MM.1S (cell line): ENCODE measurements at regions not wholly inside any gene's neighbourhood (a gene's known extent, or its start where the extent isn't known, plus 50 kb on each side); places are given as distances from the start of the nearest gene placed in this dataset.

Experiments
- DNase-seq: peaks from one replicate; pipeline ENCODE4 v3.0.0-alpha.2; 2015
- H2AFZ ChIP-seq: fragments of 300-600 bp; sonication (generic); 2 replicates; pipeline ENCODE4 v1.6.0; 2016; ENCODE audit warnings: antibody characterized with exemption, low read length
- H3F3A ChIP-seq: fragments of 300-600 bp; sonication (generic); 2 replicates; pipeline ENCODE4 v1.6.1; 2016; ENCODE audit warnings: mild to moderate bottlenecking, antibody characterized with exemption, low read length, moderate library complexity, mixed read lengths; ENCODE audit not compliant: insufficient read depth
- H3K27ac ChIP-seq: fragments of 300-600 bp; sonication (generic); 2 replicates; pipeline ENCODE4 v1.5.1; 2016; ENCODE audit warnings: mild to moderate bottlenecking, low read length
- H3K27me3 ChIP-seq: fragments of 300-600 bp; sonication (generic); replicated peaks from 2 replicates; pipeline ENCODE4 v1.6.0; 2016; ENCODE audit warnings: low read length; ENCODE audit not compliant: insufficient read depth
- H3K36me3 ChIP-seq: fragments of 300-600 bp; sonication (generic); replicated peaks from 2 replicates; pipeline ENCODE4 v1.6.1; 2016; ENCODE audit warnings: mild to moderate bottlenecking, low read length, mixed read lengths; ENCODE audit not compliant: insufficient read depth
- H3K4me1 ChIP-seq: fragments of 300-600 bp; sonication (generic); 2 replicates; pipeline ENCODE4 v1.6.1; 2016; ENCODE audit warnings: low read length, mixed read lengths
- H3K4me2 ChIP-seq: fragments of 300-600 bp; sonication (generic); 2 replicates; pipeline ENCODE4 v1.6.0; 2016; ENCODE audit warnings: low read depth, low read length
- H3K4me3 ChIP-seq: fragments of 300-600 bp; sonication (generic); 2 replicates; pipeline ENCODE4 v1.5.1; 2016; ENCODE audit warnings: low read length, mixed read lengths
- H3K79me2 ChIP-seq: fragments of 300-600 bp; sonication (generic); 2 replicates; pipeline ENCODE4 v1.6.1; 2016; ENCODE audit warnings: mixed run types, low read length, mixed read lengths
- H3K9ac ChIP-seq: fragments of 300-600 bp; sonication (generic); 2 replicates; pipeline ENCODE4 v1.6.1; 2016; ENCODE audit warnings: low read length, mixed read lengths
- H3K9me2 ChIP-seq: fragments of 300-600 bp; sonication (generic); replicated peaks from 2 replicates; pipeline ENCODE4 v1.6.1; 2016; ENCODE audit warnings: mild to moderate bottlenecking, low read length, mixed read lengths; ENCODE audit not compliant: insufficient read depth
- H3K9me3 ChIP-seq: fragments of 300-600 bp; sonication (generic); replicated peaks from 2 replicates; pipeline ENCODE4 v1.6.1; 2016; ENCODE audit warnings: mild to moderate bottlenecking, low read length, mixed read lengths; ENCODE audit not compliant: insufficient read depth
- H4K20me1 ChIP-seq: fragments of 300-600 bp; sonication (generic); 2 replicates; pipeline ENCODE4 v1.6.1; 2016; ENCODE audit warnings: mild to moderate bottlenecking, low read length, moderate library complexity, mixed read lengths; ENCODE audit not compliant: insufficient read depth
- CTCF ChIP-seq: fragments of 300-600 bp; sonication (generic); IDR thresholded peaks from 2 replicates; pipeline ENCODE4 v1.5.1; 2016; ENCODE audit warnings: antibody characterized with exemption, low read length, mixed read lengths
- EZH2 ChIP-seq: fragments of 300-600 bp; sonication (generic); optimal IDR thresholded peaks from 2 replicates; pipeline ENCODE3; 2017; ENCODE audit warnings: low read depth, mild to moderate bottlenecking, antibody characterized with exemption, low read length, mixed read lengths
- EZH2phosphoT487 ChIP-seq: fragments of 300-600 bp; sonication (generic); IDR thresholded peaks from 2 replicates; pipeline ENCODE4 v1.6.1; 2018; ENCODE audit warnings: antibody characterized with exemption, low read length

DNA sequence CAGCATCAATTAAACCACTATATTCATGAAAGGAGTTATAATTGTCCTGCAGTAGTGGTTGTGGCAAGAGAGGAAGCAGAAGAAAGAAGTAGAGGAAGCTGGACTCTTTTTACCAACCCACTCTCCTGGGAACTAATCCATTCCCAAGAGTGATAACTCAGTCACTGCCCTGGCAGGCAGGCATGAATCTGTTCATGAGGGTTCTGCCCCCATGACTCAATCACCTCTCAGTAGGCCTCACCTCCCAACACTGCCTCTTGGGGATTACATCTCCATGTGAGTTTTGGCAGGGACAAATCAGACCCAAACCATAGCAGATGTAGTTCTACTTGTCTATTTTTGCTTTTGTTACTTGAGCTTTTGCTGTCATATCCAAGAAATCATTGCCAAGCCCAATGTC lies 232.7 kb upstream of the MAP2 start:
- Histone ChIP-seq H3F3A (no peaks in the 10 kb centered on the region), H3K36me3 (no peaks in the 10 kb centered on the region), H3K4me3 (no peak overlapping the region), H3K9ac (no peak overlapping the region), H3K79me2 (no peaks in the 10 kb centered on the region), H3K9me2 (no peaks in the 10 kb centered on the region), H3K4me1 (no peaks in the 10 kb centered on the region), H3K27ac (no peak overlapping the region), H4K20me1 (no peaks in the 10 kb centered on the region), H2AFZ (no peak overlapping the region), H3K9me3 (no peaks in the 10 kb centered on the region), H3K4me2 (no peak overlapping the region), H3K27me3 (no peaks in the 10 kb centered on the region)
- no peak for DNase-seq
- TF ChIP-seq EZH2 (no peak), EZH2phosphoT487 (no peak), CTCF (no peak)

DNA sequence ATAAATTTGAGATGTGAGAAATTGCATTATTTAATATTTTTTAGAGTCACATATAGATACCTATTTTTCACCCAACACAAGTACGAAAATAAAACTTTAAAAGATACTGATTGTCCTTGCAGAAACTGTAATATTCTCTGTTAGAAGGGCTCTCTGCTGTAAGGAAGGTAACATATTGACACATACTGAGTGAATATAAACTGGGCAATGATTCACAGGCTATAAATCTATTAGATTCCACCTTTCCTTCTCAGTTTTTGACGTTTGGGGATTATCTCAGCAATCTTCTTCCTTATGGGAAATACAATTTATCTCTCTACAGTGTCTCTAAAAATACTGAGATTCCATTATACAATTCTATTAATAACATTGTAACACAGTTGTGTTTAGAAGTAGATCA lies 229.1 kb upstream of the MAP2 start:
- no peaks in the 10 kb centered on the region for H3K27me3 ChIP-seq
- H3K4me3 ChIP-seq, result no peak overlapping the region
- no peaks in the 10 kb centered on the region for H3K9me2 ChIP-seq
- no peaks in the 10 kb centered on the region for H3K36me3 ChIP-seq
- H4K20me1 ChIP-seq, result no peaks in the 10 kb centered on the region
- H3F3A ChIP-seq, result no peaks in the 10 kb centered on the region
- H3K9me3 ChIP-seq, result no peaks in the 10 kb centered on the region
- H3K79me2 ChIP-seq, result no peaks in the 10 kb centered on the region
- H2AFZ ChIP-seq, result no peak overlapping the region
- no peak overlapping the region for H3K27ac ChIP-seq
- no peak for TF ChIP-seq CTCF
- no peak for TF ChIP-seq EZH2
- TF ChIP-seq EZH2phosphoT487, result no peak
- H3K9ac ChIP-seq, result no peak overlapping the region
- no peak overlapping the region for H3K4me2 ChIP-seq
- no peak for DNase-seq
- no peaks in the 10 kb centered on the region for H3K4me1 ChIP-seq

- DNase-seq, result peak; percentile 46
Measured at GRCh38 chr2:209208211-209208610, 215.6 kb upstream of the MAP2 start.

More at GRCh38 chr2:209208211-209208610, 215.6 kb upstream of the MAP2 start:
- H3K4me3 ChIP-seq, result peak overlapping the region; percentile 55
- H3K9me3 ChIP-seq, result no peaks in the 10 kb centered on the region
- H3K9me2 ChIP-seq, result no peaks in the 10 kb centered on the region
- H3K36me3 ChIP-seq, result no peaks in the 10 kb centered on the region
- no peaks in the 10 kb centered on the region for H3K79me2 ChIP-seq
- H3K9ac ChIP-seq, result peak overlapping the region; percentile 31; the same call in 1 of the 2 replicates
- H3K4me2 ChIP-seq, result peak overlapping the region; percentile 56; the same call in 1 of the 2 replicates
- H2AFZ ChIP-seq, result peak overlapping the region; percentile 67
- H3K4me1 ChIP-seq, result no peaks in the 10 kb centered on the region
- H3F3A ChIP-seq, result no peaks in the 10 kb centered on the region
- H3K27me3 ChIP-seq, result no peaks in the 10 kb centered on the region
- no peaks in the 10 kb centered on the region for H4K20me1 ChIP-seq
- H3K27ac ChIP-seq, result no peak overlapping the region
- TF ChIP-seq EZH2 (no peak), CTCF (peak; percentile 78)
